ENCODE measurements at regions not wholly inside any gene's neighbourhood (a gene's known extent, or its start where the extent isn't known, plus 50 kb on each side); places are given as distances from the start of the nearest gene placed in this dataset.

DNA sequence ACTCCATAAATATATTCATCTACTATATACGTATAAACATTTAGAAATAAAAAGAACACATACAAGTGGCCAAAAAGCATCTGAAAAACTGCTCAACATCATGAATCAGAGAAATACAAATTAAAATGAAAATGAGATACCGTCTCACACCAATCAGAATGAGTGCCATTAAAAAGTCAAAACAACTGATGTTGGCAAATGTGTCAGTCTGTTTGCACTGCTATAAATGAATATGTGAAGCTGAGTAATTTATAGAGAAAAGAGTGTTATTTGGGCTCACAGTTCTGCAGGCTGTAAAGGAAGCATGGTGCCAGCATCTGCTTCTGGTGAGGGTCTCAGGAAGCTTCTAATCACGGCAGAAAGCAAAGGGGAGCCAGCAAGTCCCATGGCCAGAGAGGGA is 620.3 kb upstream of the CCDC54 start:
- ATAC-seq (no peak), DNase-seq (no peak)

DNA sequence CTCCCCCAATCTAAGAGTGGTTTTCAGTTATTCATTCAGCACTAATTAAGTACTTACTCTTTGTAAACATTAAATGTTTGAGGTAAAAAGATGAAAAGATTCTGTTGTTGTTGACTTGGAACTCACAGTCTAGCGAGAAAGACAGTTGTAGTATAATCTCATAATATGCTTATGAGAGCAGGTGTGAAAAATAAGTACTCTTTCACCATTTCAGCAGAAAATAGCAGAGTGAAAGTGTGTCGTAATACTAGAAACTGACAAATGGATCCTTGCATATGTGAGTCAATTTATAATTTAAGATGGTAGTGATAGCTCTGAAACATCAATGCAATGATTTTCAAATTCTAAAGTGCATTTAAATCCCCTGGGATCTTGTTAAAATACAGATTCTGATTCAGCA is 618.8 kb upstream of the CCDC54 start:
- DNase-seq, result no peak
- no peak for ATAC-seq

DNA sequence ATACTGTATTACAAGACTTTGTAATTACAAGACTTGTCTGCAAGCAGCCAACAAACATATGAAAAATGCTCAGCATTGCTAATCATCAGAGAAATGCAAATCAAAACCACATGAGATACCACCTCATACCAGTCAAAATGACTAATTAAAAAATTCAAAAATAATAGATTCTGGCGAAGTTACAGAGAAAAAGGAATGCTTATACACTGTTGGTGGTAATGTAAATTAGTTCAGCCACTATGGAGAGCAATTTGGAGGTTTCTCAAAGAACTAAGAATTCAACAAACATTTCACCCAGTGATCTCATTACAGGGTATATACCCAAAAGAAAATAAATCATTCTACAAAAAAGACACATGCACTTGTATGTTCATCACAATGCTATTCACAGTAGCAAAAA is 617.5 kb upstream of the CCDC54 start:
- DNase-seq, result no peak
- no peak for ATAC-seq

DNA sequence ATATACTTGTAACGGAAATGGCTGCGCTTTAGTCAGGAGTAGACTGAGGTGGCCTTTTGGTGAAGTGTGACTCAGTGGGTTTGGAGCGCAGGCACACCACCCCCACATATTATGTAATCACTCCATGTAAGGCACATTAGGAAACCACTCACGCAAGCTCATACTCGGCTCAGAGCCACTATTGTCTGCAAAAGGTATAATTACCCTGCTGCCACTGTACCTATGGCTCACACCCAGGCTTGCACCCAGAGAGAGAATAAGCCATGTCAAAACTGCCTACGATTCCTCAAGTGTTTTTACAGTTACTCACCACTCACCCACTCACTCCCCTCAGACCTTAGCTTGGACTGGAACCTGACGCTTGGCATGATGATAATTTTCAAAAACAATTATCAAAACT is 611.9 kb upstream of the CCDC54 start:
- ATAC-seq, result no peak
- DNase-seq, result no peak

DNA sequence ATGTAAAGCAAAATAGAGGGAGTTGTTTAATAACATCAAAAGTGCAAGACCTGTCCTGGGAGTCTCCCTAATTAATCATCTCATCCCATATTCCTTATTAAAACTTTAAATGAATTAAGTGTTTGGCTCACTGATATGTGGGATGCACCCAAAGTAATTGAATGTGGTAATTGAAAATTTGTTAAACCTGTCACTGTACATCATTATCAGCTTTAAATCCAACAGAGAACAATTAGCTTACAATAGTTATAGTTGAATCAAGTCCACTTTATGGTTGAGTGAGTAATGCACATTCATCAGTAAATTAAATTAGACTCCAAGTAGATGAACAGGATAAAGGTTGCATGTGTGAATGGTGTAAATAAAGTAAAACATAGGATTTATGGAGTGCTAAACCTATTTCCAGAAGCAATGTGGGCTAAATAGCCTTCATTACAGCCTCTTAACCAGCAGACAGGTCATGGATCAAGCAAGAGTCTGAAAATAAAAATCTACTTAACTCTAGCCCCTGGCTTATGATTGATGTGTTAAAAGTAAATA is 608.2 kb upstream of the CCDC54 start:
- ATAC-seq (no peak), DNase-seq (no peak)

DNA sequence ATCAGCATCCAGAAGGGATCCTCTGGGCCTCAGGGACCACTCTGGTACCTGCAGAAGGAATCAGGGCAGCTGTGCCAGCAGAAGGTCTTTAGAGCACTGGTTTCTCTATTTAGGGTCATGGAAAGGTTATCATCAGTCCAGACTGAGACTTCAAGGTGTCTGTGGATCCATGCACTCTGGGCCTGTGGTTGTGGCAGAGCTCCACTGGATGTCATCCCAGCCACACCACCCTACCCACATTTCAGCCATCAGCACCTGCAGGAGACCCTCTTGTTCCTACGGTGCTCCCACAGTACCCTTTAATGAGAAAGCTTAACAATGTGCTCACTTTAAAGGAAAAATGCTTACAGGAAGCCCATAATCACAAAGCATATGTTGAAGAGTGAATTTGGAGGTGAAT is 603.4 kb upstream of the CCDC54 start:
- ATAC-seq (no peak), DNase-seq (no peak)

DNA sequence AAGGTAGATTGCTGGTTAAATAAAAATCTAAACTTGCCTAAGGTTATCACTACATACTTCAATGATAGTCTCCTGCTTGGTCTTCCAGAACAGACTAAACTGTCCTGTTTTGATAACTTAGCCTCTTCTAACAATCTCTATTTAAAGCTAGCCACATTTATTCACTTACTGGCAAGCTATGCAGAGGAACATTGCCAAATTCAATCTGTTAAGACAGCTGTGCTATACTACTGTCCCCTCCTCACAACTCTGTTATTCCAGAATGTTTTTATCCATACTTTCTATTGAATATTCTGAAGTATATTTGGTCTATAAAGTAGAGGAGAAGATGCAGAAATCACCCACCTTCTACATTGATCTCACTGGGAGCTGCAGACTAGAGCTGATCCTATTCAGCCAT is 594.0 kb upstream of the CCDC54 start:
- DNase-seq, result no peak
- ATAC-seq, result no peak

DNA sequence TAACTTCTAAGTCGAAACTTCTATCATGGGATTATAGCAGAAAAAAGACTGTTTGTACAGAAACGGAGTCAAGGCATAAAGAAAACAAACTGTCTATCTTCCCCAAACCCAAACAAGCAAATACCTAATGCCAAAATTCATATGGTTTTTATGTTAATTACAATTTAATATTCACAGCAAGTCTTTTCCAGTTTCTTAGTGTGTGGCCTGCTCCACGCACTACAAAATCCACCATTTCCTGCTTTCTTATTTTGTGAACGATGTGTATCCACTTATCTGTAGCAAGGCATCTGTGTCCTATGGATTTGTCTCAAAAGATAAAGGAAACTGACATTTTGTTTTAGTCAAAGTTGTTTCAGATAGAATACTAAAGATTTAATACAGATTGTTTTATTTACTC is 588.0 kb upstream of the CCDC54 start:
- no peak for DNase-seq
- ATAC-seq, result no peak

DNA sequence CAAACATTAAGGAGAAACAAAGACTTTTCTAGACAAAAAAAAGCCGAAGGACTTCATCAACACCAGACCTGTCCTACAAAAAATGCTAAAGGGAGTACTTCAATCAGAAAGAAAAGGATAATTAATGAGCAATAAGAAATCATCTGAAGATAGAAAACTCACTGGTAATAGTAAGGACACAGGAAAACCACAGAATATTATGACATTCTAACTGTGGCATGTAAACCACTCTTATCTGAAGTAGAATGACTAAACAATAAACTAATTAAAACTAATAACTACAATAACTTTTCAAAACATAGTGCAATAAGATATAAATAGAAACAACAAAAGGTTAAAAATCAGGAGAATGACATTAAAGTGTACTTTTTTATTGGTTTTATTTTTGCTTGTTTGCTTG is 584.5 kb upstream of the CCDC54 start:
- DNase-seq, result no peak
- ATAC-seq, result no peak

DNA sequence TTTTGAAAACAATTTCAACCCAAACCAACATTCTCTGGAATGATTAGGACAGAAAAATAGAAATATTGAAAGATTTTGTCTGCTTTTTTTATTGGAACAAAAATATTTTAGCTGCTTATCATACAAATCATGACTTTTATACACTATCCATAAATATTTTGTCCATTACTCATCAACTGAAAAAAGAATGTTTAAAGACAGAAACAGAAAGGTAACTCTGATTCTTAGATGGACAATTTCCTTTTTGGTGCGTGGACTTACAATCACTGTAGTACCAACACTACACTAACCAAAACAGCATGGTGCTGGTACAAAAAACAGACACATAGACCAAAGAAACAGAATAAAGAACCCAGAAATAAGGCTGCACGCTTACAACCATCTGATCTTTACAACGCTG is 582.8 kb upstream of the CCDC54 start:
- ATAC-seq (no peak), DNase-seq (no peak)

DNA sequence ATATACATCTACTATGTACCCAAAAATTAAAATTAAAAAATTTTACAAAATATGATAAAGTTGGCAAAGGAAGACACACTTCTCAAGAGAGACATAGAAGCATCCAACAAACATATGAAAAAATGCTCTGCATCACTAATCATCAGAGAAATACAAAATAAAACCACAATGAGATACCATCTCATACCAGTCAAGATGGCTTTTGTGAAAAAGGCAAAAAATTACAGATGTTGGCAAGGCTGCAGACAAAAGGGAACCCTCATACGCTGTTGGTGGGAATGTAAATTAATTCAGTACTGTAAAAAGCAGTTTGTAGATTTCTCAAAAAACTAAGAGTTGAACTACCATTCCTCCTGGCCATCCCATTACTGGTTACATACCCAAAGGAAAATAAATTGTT is 581.7 kb upstream of the CCDC54 start:
- DNase-seq, result no peak
- ATAC-seq, result no peak

DNA sequence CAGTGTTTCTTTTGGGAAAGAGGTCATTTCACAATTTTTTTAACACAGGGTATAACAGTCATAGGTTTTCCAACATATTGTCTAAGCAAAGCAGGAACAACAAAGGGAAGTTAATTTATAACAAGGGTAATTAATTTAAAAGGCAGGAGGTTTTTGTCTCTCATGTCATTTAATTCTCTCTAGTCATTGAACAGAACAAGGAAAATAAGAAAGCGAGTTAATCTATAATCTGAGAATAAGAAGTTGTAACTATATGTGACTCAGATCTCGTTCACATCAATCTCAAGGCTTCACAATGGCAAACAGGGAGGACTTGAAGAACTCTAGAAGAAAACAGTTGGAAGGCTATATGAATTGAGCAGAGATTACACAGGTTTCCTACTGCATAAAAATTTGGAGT is 579.8 kb upstream of the CCDC54 start:
- no peak for DNase-seq
- ATAC-seq, result no peak

DNA sequence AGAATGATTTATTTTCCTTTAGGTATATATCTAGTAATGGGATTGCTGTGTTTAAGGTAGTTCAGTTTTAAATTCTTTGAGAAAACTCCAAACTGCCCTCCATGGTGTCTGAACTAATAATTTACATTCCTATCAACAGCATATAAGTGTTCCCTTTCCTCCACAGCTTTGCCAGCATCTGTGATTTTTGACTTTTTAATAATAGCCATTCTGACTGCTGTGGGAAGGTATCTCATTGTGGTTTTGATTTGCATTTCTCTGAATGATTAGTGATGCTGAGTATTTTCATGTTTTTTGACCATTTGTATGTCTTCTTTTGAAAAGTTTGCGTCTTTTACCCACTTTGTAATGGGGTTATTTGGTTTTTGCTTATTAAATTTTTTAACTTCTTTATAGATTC is 571.6 kb upstream of the CCDC54 start:
- ATAC-seq, result no peak
- no peak for DNase-seq

DNA sequence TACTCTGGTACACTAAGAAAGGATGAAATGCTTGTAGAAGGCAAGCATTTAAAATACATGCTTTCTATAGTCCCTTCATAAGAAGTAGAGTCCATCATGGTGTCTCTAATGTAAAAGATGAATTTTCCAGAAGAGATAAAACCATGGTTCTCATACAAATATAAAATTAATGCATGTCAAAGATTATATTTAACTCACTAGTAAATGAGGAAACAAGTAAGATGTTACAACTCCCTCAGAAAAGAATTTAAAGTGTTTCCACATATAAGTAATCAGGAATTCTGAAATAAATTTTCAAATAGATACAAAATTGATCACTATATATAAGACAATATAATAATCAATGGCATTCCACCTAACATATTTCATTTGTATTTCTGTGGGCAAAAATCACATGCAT is 570.3 kb upstream of the CCDC54 start:
- DNase-seq (no peak), ATAC-seq (no peak)

DNA sequence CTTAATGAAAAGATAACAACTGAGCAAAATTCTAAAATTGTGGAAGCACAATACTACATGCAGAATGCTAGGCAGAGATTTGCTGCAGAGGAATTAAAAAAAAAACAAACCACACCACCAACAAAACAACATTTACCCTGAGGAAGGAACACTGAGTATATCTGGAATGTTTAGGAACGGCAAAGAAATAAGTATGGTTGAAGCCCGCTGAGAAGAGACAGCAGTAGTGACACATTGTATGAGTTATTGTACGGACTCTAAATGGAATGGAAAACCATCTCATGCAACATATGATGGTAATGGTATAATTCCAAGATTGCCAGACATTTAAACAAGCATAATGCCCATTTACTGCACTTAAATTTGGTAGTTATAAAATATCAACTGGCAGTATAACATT is 568.2 kb upstream of the CCDC54 start:
- DNase-seq, result no peak
- ATAC-seq, result no peak

DNA sequence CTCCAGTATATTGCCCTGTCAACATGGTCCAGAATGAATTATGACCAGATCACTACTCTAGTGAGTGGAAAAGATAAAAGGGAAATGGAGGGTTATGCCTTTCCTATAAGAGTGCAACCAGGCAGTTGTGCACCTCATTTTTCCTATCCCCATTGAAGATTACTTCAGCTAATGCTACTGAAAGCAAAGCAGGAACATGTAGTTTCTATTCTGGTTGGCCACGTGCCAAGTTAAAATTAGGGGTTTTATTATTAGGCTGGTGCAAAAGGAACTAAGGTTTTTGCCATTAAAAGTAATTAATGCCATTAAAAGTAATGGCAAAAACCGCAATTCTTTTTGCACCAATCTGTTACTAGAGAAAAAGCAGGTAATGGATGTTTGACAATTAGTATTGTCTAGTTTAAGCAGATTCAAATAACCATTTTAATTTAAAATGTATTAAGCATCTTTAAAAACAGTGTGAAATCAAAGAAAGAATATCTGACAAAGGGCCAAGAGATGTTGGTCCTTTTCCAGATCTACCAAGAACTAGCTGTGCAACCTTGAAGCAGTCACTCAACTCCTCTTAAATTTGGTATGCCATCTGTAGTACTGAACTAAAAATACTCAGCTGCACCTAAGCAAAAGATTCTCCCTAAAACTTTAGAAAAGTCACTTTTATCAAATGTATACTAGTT is 567.5 kb upstream of the CCDC54 start:
- no peak for DNase-seq
- ATAC-seq, result no peak

DNA sequence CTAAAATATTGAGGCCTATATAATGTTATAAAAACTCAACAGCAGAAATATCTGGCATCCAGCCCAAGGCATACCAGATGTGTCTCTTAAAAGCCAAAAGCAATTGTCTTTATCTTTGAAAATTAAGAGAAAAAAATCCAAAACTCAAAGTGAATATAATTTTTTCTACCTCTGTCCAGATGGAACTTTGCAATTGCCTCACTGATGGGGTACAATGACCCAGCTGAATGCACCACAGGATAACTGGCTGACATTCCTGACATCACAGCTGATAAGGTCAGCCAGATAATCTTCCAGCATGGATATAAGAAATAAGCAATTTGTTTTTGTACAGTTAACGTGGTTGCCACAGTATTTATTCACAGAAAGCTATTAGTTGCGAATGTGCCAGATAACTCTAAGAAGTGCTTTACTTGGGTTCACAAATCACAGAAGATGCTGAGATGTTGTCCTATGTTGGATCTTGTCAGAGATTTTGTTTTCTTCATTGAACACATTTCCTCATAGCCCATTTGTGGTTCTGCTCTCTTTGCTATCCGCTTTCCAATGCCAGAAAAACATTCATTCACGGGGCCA is 566.9 kb upstream of the CCDC54 start:
- DNase-seq (no peak), ATAC-seq (no peak)

DNA sequence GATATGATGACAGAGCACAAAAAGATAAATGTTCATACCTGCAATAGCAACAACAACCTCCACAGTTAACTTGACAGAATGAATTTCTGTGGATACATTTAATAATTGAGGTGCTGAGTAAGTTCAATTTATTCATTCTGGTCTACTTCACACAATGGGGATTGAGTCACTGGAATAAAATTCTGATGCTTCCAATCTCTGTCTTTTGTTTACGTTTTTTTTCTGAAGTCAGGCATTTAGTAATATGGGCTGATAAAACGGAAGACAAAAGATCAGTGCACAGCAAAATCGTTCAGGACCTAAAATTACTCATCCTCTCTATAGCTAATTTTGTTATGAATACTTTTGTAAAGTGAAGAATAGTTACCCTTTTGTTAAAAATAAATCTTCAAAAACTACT is 565.9 kb upstream of the CCDC54 start:
- DNase-seq (no peak), ATAC-seq (no peak)

DNA sequence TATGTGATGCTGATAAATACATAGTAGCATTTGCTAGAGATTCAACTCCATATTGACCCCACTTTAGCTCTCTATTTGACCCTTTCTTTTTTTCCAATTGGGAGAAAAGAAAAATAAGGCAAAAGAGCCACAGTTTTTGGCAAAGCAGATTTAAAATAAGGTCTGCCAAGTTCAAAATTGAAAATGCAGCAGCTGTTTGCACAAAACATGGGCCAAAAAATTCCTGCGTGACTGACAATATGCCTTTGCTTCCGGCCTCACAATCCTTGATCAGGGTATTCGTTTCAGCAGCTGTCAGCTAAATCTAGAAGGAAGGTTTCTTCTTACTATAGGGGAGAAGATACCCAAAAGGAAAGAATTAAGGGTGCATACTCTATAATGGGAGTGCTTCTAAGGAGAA is 563.5 kb upstream of the CCDC54 start:
- DNase-seq (no peak), ATAC-seq (no peak)

DNA sequence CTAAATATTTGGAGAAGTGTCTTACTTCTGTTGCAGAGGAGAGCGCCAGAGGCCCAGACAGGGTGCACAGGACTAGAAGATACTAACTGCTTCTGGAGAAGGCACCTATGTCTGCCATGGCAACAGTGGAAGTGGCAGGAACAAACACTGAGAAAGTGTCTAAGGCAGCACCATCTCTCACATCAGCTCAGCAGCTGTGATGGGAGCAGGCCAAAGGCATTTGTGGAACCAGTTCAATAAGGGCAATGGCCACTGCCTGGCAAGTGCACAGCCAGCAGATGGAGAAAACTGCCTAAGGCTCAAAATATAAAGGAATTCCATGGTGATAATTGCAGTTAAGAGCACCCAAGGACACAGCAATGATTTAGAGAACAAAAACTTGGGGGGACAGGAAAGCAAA is 563.0 kb upstream of the CCDC54 start:
- DNase-seq, result no peak
- no peak for ATAC-seq

DNA sequence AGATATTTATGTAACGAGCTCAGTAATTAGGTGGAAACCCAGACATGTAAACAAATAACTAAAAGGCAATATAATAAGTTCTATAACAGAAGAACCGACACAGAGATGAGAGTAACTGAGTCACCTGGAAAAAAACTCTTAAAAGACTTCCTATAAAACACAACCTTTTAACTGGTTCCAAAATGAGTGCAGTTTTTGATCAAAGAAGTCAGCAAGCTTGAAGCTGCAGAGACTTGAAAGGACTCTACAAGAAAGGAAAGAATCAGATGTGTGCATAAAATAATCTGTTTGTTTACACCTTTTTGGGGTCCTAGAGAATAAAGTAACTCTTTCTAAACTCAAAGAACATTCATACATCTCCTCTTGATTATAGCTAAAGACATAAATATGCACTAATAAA is 560.4 kb upstream of the CCDC54 start:
- no peak for ATAC-seq
- no peak for DNase-seq

DNA sequence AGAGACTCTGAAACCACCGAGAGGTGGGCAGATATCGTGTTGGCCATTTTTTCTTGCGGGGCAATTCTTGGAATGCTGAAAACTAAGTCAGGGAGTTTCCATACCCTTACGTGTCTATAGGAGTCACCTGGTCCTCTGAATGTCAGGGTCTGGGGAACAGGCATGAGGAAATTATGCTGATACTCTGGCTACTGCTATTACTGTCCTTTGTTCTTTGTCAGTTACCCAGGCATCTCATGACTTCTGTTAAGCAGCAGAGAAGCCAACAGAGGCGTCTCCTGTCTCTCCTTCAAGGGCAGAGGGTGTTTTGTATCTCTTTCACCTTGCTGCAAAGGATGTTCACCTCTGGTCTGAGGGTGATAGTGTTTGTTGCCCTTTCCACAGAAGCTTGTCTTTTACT is 559.5 kb upstream of the CCDC54 start:
- ATAC-seq, result no peak
- DNase-seq, result no peak

DNA sequence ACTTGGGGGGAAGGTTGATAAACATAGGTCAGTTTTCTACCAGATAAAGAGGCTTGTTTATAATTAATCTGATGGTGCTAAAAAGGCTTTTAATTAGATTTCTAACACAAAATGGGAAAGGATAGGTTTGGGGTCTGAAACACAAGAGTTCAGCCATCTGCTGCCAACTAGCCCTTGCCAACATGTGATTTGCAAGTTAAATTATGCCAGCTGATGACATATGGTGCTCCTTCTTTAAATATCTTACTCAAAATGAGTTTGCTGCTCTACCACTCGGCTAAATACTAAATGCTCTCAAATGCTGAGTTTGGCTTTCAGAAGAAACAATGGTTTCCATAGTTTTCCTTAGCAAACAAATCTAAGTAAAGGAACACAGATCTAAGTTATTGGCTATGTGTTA is 557.8 kb upstream of the CCDC54 start:
- ATAC-seq, result no peak
- DNase-seq, result no peak

DNA sequence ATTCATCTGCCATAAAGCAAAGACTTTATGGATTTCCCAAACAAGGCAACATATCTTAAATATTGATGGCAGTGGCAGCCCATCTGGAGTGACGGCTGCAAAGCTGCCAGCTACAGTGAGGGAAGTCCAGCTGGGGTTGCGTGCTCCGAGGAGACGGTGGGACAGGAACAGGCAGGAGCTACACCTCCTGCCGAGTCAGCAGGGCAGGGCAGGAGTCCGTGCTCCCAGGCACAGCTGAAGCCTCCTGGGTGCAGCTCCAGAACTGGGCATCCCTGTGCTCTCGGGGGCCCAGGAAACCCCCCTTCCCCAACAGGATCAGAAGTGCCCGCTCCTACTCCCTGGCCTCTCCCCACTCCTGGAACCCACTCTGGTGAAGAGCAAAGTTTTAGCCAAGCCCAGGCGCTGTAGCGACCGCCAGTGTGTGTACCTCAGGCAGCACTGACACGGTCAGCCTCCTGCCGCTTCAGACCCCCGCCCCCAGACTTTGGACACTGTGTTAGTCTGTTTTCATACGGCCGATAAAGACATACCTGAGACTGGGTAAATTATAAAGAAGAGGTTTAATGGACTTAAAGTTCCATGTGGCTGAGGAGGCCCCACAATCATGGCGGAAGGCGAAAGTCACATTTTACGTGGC is 556.4 kb upstream of the CCDC54 start:
- ATAC-seq (no peak), DNase-seq (no peak)
